GM12878 (cell line): ENCODE measurements at regions not wholly inside any gene's neighbourhood (a gene's known extent, or its start where the extent isn't known, plus 50 kb on each side); places are given as distances from the start of the nearest gene placed in this dataset.

Experiments
- EED ChIP-seq: sonication (generic); IDR thresholded peaks from 2 replicates; pipeline ENCODE4 v1.6.1; 2016; ENCODE audit warnings: antibody characterized with exemption, low read depth
- IKZF1 ChIP-seq: fragments of 450-650 bp; conservative IDR thresholded peaks from 2 replicates; pipeline ENCODE4 v1.6.1; 2017; ENCODE audit warnings: antibody characterized with exemption, mild to moderate bottlenecking
- POLR2A ChIP-seq: IDR thresholded peaks from 2 replicates; pipeline ENCODE4 v1.6.1; 2011; ENCODE audit warnings: low read depth, mild to moderate bottlenecking, low read length
- RB1 ChIP-seq: fragments of 450-650 bp; formaldehyde crosslinking; IDR thresholded peaks from 2 replicates; pipeline ENCODE4 v1.6.1; 2017; ENCODE audit warnings: mild to moderate bottlenecking, borderline replicate concordance
- SMAD1 ChIP-seq: fragments of 450-650 bp; IDR thresholded peaks from 2 replicates; pipeline ENCODE4 v1.6.1; 2018; ENCODE audit warnings: mild to moderate bottlenecking, low read depth; ENCODE audit not compliant: partially characterized antibody
- TCF7 ChIP-seq: IDR thresholded peaks from 2 replicates; pipeline ENCODE4 v1.6.1; 2014; ENCODE audit warnings: antibody characterized with exemption, borderline replicate concordance
- YBX1 ChIP-seq: fragments of 450-650 bp; IDR thresholded peaks from 2 replicates; pipeline ENCODE4 v1.6.1; 2016; ENCODE audit warnings: antibody characterized with exemption
- ZNF217 ChIP-seq: fragments of 450-650 bp; IDR thresholded peaks from 2 replicates; pipeline ENCODE4 v1.6.1; 2017; ENCODE audit warnings: antibody characterized with exemption, mild to moderate bottlenecking
- ZNF24 ChIP-seq: fragments of 450-650 bp; IDR thresholded peaks from 2 replicates; pipeline ENCODE4 v1.6.1; 2017; ENCODE audit warnings: antibody characterized with exemption, mild to moderate bottlenecking
- ZSCAN29 ChIP-seq: fragments of 450-650 bp; IDR thresholded peaks from 2 replicates; pipeline ENCODE4 v1.6.1; 2017; ENCODE audit warnings: mild to moderate bottlenecking, moderate library complexity
- TF ChIP-seq, protein P1 (sequence below): fragments of 450-650 bp; IDR thresholded peaks from 2 replicates; pipeline ENCODE4 v1.6.1; 2017; ENCODE audit warnings: mild to moderate bottlenecking, low read depth, inconsistent platforms; ENCODE audit not compliant: poor library complexity, severe bottlenecking
- TF ChIP-seq, protein P2 (sequence below): IDR thresholded peaks from 2 replicates; pipeline ENCODE4 v1.6.1; 2012; ENCODE audit warnings: mild to moderate bottlenecking, low read depth, low read length
- TF ChIP-seq, protein P3 (sequence below): fragments of 150-350 bp; IDR thresholded peaks from 2 replicates; pipeline ENCODE4 v1.6.1; 2016; ENCODE audit warnings: low read depth, low read length
- TF ChIP-seq, protein P4 (sequence below), 3 experiments: IDR thresholded peaks in 2 of 3; conservative IDR thresholded peaks in 1 of 3; 2 replicates each; pipeline ENCODE4 v1.5.1; 2011; ENCODE audit warnings: low read depth in 3 of 3, low read length in 3 of 3, mild to moderate bottlenecking in 3 of 3, control low read depth in 2 of 3, moderate library complexity in 2 of 3, inconsistent platforms in 1 of 3, mixed read lengths in 1 of 3; ENCODE audit not compliant: control insufficient read depth in 2 of 3, insufficient read depth in 1 of 3; ENCODE audit errors: extremely low read depth in 1 of 3
- TF ChIP-seq, protein P5 (sequence below): fragments of 450-650 bp; IDR thresholded peaks from 2 replicates; pipeline ENCODE4 v1.6.1; 2016; ENCODE audit warnings: mild to moderate bottlenecking

DNA sequence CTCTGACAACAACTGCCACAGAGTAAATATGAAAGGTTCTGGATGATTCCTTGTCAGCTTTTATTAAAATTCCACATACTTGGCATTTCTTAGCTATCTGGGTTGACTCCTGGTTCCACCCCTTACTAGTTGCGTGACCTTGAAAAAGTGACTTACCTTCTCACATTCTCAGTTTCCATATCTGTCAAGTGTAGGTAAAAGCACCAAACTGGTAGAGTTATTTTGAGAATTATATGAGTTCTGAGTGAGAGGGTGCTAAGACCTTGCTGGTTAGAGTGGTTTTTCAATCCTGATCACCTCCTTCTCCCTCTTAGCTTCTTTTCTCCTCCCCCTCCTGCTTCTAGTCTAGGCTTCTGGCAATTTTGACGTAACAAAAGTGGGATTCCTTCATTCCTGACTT lies 83.4 kb upstream of the ABCD3 start (continued):
- TF ChIP-seq, protein P1, sequence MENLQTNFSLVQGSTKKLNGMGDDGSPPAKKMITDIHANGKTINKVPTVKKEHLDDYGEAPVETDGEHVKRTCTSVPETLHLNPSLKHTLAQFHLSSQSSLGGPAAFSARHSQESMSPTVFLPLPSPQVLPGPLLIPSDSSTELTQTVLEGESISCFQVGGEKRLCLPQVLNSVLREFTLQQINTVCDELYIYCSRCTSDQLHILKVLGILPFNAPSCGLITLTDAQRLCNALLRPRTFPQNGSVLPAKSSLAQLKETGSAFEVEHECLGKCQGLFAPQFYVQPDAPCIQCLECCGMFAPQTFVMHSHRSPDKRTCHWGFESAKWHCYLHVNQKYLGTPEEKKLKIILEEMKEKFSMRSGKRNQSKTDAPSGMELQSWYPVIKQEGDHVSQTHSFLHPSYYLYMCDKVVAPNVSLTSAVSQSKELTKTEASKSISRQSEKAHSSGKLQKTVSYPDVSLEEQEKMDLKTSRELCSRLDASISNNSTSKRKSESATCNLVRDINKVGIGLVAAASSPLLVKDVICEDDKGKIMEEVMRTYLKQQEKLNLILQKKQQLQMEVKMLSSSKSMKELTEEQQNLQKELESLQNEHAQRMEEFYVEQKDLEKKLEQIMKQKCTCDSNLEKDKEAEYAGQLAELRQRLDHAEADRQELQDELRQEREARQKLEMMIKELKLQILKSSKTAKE, result no peak
- no peak for TF ChIP-seq SMAD1
- TF ChIP-seq POLR2A, result no peak
- TF ChIP-seq ZNF217, result no peak
- TF ChIP-seq, protein P2, sequence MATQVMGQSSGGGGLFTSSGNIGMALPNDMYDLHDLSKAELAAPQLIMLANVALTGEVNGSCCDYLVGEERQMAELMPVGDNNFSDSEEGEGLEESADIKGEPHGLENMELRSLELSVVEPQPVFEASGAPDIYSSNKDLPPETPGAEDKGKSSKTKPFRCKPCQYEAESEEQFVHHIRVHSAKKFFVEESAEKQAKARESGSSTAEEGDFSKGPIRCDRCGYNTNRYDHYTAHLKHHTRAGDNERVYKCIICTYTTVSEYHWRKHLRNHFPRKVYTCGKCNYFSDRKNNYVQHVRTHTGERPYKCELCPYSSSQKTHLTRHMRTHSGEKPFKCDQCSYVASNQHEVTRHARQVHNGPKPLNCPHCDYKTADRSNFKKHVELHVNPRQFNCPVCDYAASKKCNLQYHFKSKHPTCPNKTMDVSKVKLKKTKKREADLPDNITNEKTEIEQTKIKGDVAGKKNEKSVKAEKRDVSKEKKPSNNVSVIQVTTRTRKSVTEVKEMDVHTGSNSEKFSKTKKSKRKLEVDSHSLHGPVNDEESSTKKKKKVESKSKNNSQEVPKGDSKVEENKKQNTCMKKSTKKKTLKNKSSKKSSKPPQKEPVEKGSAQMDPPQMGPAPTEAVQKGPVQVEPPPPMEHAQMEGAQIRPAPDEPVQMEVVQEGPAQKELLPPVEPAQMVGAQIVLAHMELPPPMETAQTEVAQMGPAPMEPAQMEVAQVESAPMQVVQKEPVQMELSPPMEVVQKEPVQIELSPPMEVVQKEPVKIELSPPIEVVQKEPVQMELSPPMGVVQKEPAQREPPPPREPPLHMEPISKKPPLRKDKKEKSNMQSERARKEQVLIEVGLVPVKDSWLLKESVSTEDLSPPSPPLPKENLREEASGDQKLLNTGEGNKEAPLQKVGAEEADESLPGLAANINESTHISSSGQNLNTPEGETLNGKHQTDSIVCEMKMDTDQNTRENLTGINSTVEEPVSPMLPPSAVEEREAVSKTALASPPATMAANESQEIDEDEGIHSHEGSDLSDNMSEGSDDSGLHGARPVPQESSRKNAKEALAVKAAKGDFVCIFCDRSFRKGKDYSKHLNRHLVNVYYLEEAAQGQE, result no peak
- no peak for TF ChIP-seq ZSCAN29
- no peak for TF ChIP-seq ZNF24
- TF ChIP-seq, protein P3, sequence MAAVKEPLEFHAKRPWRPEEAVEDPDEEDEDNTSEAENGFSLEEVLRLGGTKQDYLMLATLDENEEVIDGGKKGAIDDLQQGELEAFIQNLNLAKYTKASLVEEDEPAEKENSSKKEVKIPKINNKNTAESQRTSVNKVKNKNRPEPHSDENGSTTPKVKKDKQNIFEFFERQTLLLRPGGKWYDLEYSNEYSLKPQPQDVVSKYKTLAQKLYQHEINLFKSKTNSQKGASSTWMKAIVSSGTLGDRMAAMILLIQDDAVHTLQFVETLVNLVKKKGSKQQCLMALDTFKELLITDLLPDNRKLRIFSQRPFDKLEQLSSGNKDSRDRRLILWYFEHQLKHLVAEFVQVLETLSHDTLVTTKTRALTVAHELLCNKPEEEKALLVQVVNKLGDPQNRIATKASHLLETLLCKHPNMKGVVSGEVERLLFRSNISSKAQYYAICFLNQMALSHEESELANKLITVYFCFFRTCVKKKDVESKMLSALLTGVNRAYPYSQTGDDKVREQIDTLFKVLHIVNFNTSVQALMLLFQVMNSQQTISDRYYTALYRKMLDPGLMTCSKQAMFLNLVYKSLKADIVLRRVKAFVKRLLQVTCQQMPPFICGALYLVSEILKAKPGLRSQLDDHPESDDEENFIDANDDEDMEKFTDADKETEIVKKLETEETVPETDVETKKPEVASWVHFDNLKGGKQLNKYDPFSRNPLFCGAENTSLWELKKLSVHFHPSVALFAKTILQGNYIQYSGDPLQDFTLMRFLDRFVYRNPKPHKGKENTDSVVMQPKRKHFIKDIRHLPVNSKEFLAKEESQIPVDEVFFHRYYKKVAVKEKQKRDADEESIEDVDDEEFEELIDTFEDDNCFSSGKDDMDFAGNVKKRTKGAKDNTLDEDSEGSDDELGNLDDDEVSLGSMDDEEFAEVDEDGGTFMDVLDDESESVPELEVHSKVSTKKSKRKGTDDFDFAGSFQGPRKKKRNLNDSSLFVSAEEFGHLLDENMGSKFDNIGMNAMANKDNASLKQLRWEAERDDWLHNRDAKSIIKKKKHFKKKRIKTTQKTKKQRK, result no peak
- 0 out of 2 replicates have a peak, but pooled peaks have one; percentile 18 for TF ChIP-seq IKZF1
- TF ChIP-seq TCF7, result no peak
- no peak for TF ChIP-seq YBX1
- TF ChIP-seq, protein P4, sequence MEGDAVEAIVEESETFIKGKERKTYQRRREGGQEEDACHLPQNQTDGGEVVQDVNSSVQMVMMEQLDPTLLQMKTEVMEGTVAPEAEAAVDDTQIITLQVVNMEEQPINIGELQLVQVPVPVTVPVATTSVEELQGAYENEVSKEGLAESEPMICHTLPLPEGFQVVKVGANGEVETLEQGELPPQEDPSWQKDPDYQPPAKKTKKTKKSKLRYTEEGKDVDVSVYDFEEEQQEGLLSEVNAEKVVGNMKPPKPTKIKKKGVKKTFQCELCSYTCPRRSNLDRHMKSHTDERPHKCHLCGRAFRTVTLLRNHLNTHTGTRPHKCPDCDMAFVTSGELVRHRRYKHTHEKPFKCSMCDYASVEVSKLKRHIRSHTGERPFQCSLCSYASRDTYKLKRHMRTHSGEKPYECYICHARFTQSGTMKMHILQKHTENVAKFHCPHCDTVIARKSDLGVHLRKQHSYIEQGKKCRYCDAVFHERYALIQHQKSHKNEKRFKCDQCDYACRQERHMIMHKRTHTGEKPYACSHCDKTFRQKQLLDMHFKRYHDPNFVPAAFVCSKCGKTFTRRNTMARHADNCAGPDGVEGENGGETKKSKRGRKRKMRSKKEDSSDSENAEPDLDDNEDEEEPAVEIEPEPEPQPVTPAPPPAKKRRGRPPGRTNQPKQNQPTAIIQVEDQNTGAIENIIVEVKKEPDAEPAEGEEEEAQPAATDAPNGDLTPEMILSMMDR (IDR thresholded peaks at IDR 0.05 in 2 of 3, conservative IDR thresholded peaks at IDR 0.05 in 1 of 3; ENCODE audit: control insufficient read depth in 2 of 3, extremely low read depth in 1 of 3, insufficient read depth in 1 of 3, low read depth in 3 of 3, low read length in 3 of 3), result no peak
- no peak for TF ChIP-seq RB1
- TF ChIP-seq EED, result 0 out of 2 replicates have a peak, but pooled peaks have one; percentile 14
- TF ChIP-seq, protein P5, sequence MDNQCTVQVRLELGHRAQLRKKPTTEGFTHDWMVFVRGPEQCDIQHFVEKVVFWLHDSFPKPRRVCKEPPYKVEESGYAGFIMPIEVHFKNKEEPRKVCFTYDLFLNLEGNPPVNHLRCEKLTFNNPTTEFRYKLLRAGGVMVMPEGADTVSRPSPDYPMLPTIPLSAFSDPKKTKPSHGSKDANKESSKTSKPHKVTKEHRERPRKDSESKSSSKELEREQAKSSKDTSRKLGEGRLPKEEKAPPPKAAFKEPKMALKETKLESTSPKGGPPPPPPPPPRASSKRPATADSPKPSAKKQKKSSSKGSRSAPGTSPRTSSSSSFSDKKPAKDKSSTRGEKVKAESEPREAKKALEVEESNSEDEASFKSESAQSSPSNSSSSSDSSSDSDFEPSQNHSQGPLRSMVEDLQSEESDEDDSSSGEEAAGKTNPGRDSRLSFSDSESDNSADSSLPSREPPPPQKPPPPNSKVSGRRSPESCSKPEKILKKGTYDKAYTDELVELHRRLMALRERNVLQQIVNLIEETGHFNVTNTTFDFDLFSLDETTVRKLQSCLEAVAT, result no peak
